CD1c-positive myeloid dendritic cell (primary cell): ENCODE measurements at regions not wholly inside any gene's neighbourhood (a gene's known extent, or its start where the extent isn't known, plus 50 kb on each side); places are given as distances from the start of the nearest gene placed in this dataset.

Experiments used
- DNase-seq: peaks from one replicate; pipeline ENCODE4 v3.0.0-alpha.2; 2016; ENCODE audit errors: extremely low spot score

- no peak for DNase-seq
These were observed 667.2 kb upstream of the CDH18 start for GRCh38 chr5:20655211-20655610.

GRCh38 chr5:20654746-20655145, 666.7 kb upstream of the CDH18 start:
- no peak for DNase-seq

- no peak for DNase-seq
These were observed 666.0 kb upstream of the CDH18 start for GRCh38 chr5:20654033-20654432.

- DNase-seq: no peak
These were observed 662.0 kb upstream of the CDH18 start for GRCh38 chr5:20649966-20650365.

GRCh38 chr5:20648981-20649380, 661.0 kb upstream of the CDH18 start:
- DNase-seq: no peak

GRCh38 chr5:20636686-20637085, 648.7 kb upstream of the CDH18 start:
- no peak for DNase-seq

- DNase-seq: no peak
These were observed 631.6 kb upstream of the CDH18 start for GRCh38 chr5:20619591-20619990.

- no peak for DNase-seq
These were observed 630.3 kb upstream of the CDH18 start for GRCh38 chr5:20618340-20618739.

- no peak for DNase-seq
These were observed 629.8 kb upstream of the CDH18 start for GRCh38 chr5:20617841-20618240.

GRCh38 chr5:20615888-20616563, 628.0 kb upstream of the CDH18 start:
- DNase-seq: no peak

GRCh38 chr5:20611620-20612019, 623.6 kb upstream of the CDH18 start:
- DNase-seq: no peak

GRCh38 chr5:20610681-20611080, 622.7 kb upstream of the CDH18 start:
- DNase-seq: no peak

- no peak for DNase-seq
These were observed 621.1 kb upstream of the CDH18 start for GRCh38 chr5:20609126-20609525.

- DNase-seq: no peak
These were observed 620.6 kb upstream of the CDH18 start for GRCh38 chr5:20608567-20608966.

- DNase-seq: no peak
These were observed 617.9 kb upstream of the CDH18 start for GRCh38 chr5:20605732-20606525.

GRCh38 chr5:20604992-20605391, 617.0 kb upstream of the CDH18 start:
- no peak for DNase-seq

- no peak for DNase-seq
These were observed 613.7 kb upstream of the CDH18 start for GRCh38 chr5:20601678-20602100.

- no peak for DNase-seq
These were observed 602.4 kb upstream of the CDH18 start for GRCh38 chr5:20590356-20590755.

GRCh38 chr5:20575571-20575970, 587.6 kb upstream of the CDH18 start:
- DNase-seq: no peak

GRCh38 chr5:20574576-20574975, 586.6 kb upstream of the CDH18 start:
- no peak for DNase-seq

GRCh38 chr5:20572614-20573013, 584.6 kb upstream of the CDH18 start:
- DNase-seq: no peak

- no peak for DNase-seq
These were observed 582.5 kb upstream of the CDH18 start for GRCh38 chr5:20570486-20570885.

- DNase-seq: no peak
These were observed 574.5 kb upstream of the CDH18 start for GRCh38 chr5:20562544-20562943.
